ENCODE measurements at regions not wholly inside any gene's neighbourhood (a gene's known extent, or its start where the extent isn't known, plus 50 kb on each side); places are given as distances from the start of the nearest gene placed in this dataset.

GRCh38 chr6:145352382-145353080 is 382.8 kb downstream of the EPM2A start:
- H3K4me3 ChIP-seq (ENCODE audit: low read depth, low read length): no peak overlapping the region
- DNase-seq (ENCODE audit: low read depth): no peak
- no peak for TF ChIP-seq CTCF (IDR thresholded peaks at IDR 0.05; ENCODE audit: insufficient read depth, low read depth, low read length)

GRCh38 chr6:145360865-145361264 is 374.5 kb downstream of the EPM2A start:
- no peak for TF ChIP-seq CTCF (IDR thresholded peaks at IDR 0.05; ENCODE audit: insufficient read depth, low read depth, low read length)
- DNase-seq (ENCODE audit: low read depth): no peak
- no peak overlapping the region for H3K4me3 ChIP-seq (ENCODE audit: low read depth, low read length)

- no peak overlapping the region for H3K4me3 ChIP-seq (ENCODE audit: low read depth, low read length)
- no peak for DNase-seq (ENCODE audit: low read depth)
- no peak for TF ChIP-seq CTCF (IDR thresholded peaks at IDR 0.05; ENCODE audit: insufficient read depth, low read depth, low read length)
Measured at GRCh38 chr6:145367149-145367548, 368.2 kb downstream of the EPM2A start.

- no peak for DNase-seq (ENCODE audit: low read depth)
- no peak for TF ChIP-seq CTCF (IDR thresholded peaks at IDR 0.05; ENCODE audit: insufficient read depth, low read depth, low read length)
Measured at GRCh38 chr6:145368075-145368474, 367.2 kb downstream of the EPM2A start.

GRCh38 chr6:145370559-145370958 is 364.8 kb downstream of the EPM2A start:
- TF ChIP-seq CTCF (IDR thresholded peaks at IDR 0.05; ENCODE audit: insufficient read depth, low read depth, low read length): no peak
- no peak overlapping the region for H3K4me3 ChIP-seq (ENCODE audit: low read depth, low read length)
- DNase-seq (ENCODE audit: low read depth): no peak

More at GRCh38 chr6:145368075-145368474, 367.2 kb downstream of the EPM2A start:
- no peak overlapping the region for H3K4me3 ChIP-seq (ENCODE audit: low read depth, low read length)

- TF ChIP-seq CTCF (IDR thresholded peaks at IDR 0.05; ENCODE audit: insufficient read depth, low read depth, low read length): no peak
- H3K4me3 ChIP-seq (ENCODE audit: low read depth, low read length): no peak overlapping the region
- peak; percentile 23 for DNase-seq (ENCODE audit: low read depth)
Measured at GRCh38 chr6:145372671-145373151, 362.6 kb downstream of the EPM2A start.

GRCh38 chr6:145373826-145374225 is 361.5 kb downstream of the EPM2A start:
- TF ChIP-seq CTCF (IDR thresholded peaks at IDR 0.05; ENCODE audit: insufficient read depth, low read depth, low read length): no peak
- DNase-seq (ENCODE audit: low read depth): peak; percentile 3
- H3K4me3 ChIP-seq (ENCODE audit: low read depth, low read length): no peak overlapping the region

Measured in fibroblast of villous mesenchyme (primary cell).